ENCODE measurements at regions not wholly inside any gene's neighbourhood (a gene's known extent, or its start where the extent isn't known, plus 50 kb on each side); places are given as distances from the start of the nearest gene placed in this dataset.

- TF ChIP-seq, protein P1, sequence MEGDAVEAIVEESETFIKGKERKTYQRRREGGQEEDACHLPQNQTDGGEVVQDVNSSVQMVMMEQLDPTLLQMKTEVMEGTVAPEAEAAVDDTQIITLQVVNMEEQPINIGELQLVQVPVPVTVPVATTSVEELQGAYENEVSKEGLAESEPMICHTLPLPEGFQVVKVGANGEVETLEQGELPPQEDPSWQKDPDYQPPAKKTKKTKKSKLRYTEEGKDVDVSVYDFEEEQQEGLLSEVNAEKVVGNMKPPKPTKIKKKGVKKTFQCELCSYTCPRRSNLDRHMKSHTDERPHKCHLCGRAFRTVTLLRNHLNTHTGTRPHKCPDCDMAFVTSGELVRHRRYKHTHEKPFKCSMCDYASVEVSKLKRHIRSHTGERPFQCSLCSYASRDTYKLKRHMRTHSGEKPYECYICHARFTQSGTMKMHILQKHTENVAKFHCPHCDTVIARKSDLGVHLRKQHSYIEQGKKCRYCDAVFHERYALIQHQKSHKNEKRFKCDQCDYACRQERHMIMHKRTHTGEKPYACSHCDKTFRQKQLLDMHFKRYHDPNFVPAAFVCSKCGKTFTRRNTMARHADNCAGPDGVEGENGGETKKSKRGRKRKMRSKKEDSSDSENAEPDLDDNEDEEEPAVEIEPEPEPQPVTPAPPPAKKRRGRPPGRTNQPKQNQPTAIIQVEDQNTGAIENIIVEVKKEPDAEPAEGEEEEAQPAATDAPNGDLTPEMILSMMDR (IDR thresholded peaks at IDR 0.05; ENCODE audit: poor library complexity, severe bottlenecking), result no peak
- TF ChIP-seq EZH2 (IDR thresholded peaks at IDR 0.05; ENCODE audit: borderline replicate concordance, insufficient read depth, low read length, poor library complexity, severe bottlenecking) (no peak), RAD21 (conservative IDR thresholded peaks at IDR 0.05) (no peak)
These were observed 98.0 kb upstream of the PCDH18 start for GRCh38 chr4:137630252-137630651.
